Testis (tissue), 2 donors: ENCODE measurements at regions not wholly inside any gene's neighbourhood (a gene's known extent, or its start where the extent isn't known, plus 50 kb on each side); places are given as distances from the start of the nearest gene placed in this dataset.

Experiments
- CTCF ChIP-seq, 3 experiments: fragments of 450-650 bp in 2 of 3; fragments of 200-600 bp in 1 of 3; sonication (generic) in 1 of 3; IDR thresholded peaks; one replicate each; pipeline ENCODE4 v1.5.1; 2016 to 2019; ENCODE audit warnings: antibody characterized with exemption in 3 of 3, mild to moderate bottlenecking in 2 of 3, moderate library complexity in 1 of 3
- POLR2A ChIP-seq: fragments of 450-650 bp; IDR thresholded peaks from one replicate; pipeline ENCODE4 v1.6.1; 2017; ENCODE audit warnings: antibody characterized with exemption, mild to moderate bottlenecking, moderate library complexity

GRCh38 chr15:36335659-36336058, 243.8 kb upstream of the CDIN1 start:
- TF ChIP-seq CTCF (IDR thresholded peaks at IDR 0.05): no peak
- TF ChIP-seq POLR2A: no peak
